ENCODE measurements at regions not wholly inside any gene's neighbourhood (a gene's known extent, or its start where the extent isn't known, plus 50 kb on each side); places are given as distances from the start of the nearest gene placed in this dataset.

DNA sequence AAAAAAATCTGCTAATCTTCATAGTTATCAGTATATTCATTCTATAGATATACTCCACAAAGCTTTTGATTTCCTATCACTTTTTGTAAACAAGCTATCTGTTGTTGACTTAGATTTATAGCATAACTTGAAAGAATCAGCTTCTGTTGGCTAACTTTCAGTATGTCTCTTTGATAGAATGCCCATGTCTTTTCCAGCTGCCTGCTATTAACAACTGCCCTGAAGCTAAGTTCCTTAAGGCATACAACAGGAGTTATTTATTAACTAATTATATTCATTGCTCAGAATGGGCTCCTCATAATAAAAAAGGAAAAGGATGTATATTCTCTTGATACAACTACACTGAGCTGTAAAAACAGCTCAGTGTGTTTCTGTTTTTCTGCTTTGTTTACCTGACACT, 293.9 kb downstream of the TUSC7 start:
- TF ChIP-seq EZH2phosphoT487 (IDR thresholded peaks at IDR 0.05; ENCODE audit: low read length): no peak
- TF ChIP-seq, protein P1, sequence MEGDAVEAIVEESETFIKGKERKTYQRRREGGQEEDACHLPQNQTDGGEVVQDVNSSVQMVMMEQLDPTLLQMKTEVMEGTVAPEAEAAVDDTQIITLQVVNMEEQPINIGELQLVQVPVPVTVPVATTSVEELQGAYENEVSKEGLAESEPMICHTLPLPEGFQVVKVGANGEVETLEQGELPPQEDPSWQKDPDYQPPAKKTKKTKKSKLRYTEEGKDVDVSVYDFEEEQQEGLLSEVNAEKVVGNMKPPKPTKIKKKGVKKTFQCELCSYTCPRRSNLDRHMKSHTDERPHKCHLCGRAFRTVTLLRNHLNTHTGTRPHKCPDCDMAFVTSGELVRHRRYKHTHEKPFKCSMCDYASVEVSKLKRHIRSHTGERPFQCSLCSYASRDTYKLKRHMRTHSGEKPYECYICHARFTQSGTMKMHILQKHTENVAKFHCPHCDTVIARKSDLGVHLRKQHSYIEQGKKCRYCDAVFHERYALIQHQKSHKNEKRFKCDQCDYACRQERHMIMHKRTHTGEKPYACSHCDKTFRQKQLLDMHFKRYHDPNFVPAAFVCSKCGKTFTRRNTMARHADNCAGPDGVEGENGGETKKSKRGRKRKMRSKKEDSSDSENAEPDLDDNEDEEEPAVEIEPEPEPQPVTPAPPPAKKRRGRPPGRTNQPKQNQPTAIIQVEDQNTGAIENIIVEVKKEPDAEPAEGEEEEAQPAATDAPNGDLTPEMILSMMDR (IDR thresholded peaks at IDR 0.05; ENCODE audit: low read length): no peak
- no peak for TF ChIP-seq EZH2 (optimal IDR thresholded peaks at IDR 0.05; ENCODE audit: low read depth, low read length)

All from MM.1S (cell line).